ENCODE measurements at regions not wholly inside any gene's neighbourhood (a gene's known extent, or its start where the extent isn't known, plus 50 kb on each side); places are given as distances from the start of the nearest gene placed in this dataset.

DNA sequence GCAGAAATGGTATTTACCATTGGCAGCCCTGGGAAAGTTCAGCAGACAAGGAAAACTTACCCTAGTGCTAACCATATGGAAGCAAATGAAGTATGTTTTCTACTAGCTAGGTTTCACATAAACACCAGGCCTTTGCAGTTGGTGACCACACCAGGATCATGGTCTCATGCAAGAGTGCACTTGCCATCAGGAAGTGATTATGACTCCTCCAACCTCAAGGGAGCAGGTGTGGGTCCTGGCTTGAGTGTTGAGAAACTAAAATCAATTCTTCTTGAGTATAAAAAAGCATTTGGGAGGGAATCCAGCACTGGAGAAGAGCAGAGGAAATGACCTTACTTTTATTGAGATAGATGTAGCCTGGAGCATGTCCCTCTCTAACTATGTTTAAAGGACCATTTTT is 56.8 kb upstream of the SPAG16 start (continued):
- TF ChIP-seq ZNF404 (tag by site-specific recombination; IDR thresholded peaks at IDR 0.05) (no peak), KLF8 (tag by site-specific recombination; IDR thresholded peaks at IDR 0.05) (no peak), ZBTB1 (tag by site-specific recombination; IDR thresholded peaks at IDR 0.05) (no peak), ZNF785 (tag by site-specific recombination; IDR thresholded peaks at IDR 0.05) (no peak), ZNF555 (tag by site-specific recombination; conservative IDR thresholded peaks at IDR 0.05) (no peak), ZNF132 (tag by site-specific recombination; IDR thresholded peaks at IDR 0.05; ENCODE audit: borderline replicate concordance) (no peak), ZNF777 (tag by site-specific recombination; IDR thresholded peaks at IDR 0.05; ENCODE audit: borderline replicate concordance) (no peak)
- TF ChIP-seq, protein P1, sequence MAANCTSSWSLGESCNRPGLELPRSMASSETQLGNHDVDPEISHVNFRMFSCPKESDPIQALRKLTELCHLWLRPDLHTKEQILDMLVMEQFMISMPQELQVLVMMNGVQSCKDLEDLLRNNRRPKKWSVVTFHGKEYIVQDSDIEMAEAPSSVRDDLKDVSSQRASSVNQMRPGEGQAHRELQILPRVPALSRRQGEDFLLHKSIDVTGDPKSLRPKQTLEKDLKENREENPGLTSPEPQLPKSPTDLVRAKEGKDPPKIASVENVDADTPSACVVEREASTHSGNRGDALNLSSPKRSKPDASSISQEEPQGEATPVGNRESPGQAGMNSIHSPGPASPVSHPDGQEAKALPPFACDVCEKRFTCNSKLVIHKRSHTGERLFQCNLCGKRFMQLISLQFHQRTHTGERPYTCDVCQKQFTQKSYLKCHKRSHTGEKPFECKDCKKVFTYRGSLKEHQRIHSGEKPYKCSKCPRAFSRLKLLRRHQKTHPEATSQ (tag by site-specific recombination; IDR thresholded peaks at IDR 0.05) = no peak
- TF ChIP-seq, protein P2, sequence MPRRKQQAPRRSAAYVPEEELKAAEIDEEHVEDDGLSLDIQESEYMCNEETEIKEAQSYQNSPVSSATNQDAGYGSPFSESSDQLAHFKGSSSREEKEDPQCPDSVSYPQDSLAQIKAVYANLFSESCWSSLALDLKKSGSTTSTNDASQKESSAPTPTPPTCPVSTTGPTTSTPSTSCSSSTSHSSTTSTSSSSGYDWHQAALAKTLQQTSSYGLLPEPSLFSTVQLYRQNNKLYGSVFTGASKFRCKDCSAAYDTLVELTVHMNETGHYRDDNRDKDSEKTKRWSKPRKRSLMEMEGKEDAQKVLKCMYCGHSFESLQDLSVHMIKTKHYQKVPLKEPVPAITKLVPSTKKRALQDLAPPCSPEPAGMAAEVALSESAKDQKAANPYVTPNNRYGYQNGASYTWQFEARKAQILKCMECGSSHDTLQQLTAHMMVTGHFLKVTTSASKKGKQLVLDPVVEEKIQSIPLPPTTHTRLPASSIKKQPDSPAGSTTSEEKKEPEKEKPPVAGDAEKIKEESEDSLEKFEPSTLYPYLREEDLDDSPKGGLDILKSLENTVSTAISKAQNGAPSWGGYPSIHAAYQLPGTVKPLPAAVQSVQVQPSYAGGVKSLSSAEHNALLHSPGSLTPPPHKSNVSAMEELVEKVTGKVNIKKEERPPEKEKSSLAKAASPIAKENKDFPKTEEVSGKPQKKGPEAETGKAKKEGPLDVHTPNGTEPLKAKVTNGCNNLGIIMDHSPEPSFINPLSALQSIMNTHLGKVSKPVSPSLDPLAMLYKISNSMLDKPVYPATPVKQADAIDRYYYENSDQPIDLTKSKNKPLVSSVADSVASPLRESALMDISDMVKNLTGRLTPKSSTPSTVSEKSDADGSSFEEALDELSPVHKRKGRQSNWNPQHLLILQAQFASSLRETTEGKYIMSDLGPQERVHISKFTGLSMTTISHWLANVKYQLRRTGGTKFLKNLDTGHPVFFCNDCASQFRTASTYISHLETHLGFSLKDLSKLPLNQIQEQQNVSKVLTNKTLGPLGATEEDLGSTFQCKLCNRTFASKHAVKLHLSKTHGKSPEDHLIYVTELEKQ (tag by site-specific recombination; IDR thresholded peaks at IDR 0.05; ENCODE audit: borderline replicate concordance) = no peak

DNA sequence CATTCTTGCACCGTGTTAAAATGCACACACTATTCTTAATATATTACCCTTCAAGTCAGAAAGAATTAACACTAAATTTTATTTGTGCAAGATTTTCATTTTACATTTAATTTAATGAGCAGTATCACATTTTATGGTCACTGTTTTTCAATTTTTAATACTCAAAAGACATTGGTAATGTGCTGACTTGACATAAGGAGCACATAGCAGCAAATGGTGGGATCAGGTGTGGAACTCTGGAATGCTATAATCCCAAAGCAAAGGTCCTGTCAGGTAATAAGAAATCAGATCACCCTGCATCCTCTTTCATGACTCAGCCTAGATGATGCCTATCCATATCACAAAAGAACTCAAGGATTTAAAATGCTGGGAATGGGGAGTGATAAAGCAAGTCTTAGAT is 55.6 kb upstream of the SPAG16 start:
- no peak for TF ChIP-seq ZNF596 (tag by site-specific recombination; IDR thresholded peaks at IDR 0.05)
- TF ChIP-seq ZNF626 (tag by site-specific recombination; IDR thresholded peaks at IDR 0.05) = no peak
- no peak for TF ChIP-seq ZNF600 (tag by site-specific recombination; IDR thresholded peaks at IDR 0.05)
- TF ChIP-seq ZNF792 (tag by site-specific recombination; IDR thresholded peaks at IDR 0.05) = no peak
- TF ChIP-seq ZNF311 (tag by site-specific recombination; IDR thresholded peaks at IDR 0.05; ENCODE audit: borderline replicate concordance) = no peak
- TF ChIP-seq KLF10 (tag by site-specific recombination; IDR thresholded peaks at IDR 0.05) = no peak
- no peak for TF ChIP-seq GLI4 (tag by site-specific recombination; IDR thresholded peaks at IDR 0.05)
- TF ChIP-seq ZNF423 (tag by site-specific recombination; IDR thresholded peaks at IDR 0.05) = no peak
- TF ChIP-seq, protein P3, sequence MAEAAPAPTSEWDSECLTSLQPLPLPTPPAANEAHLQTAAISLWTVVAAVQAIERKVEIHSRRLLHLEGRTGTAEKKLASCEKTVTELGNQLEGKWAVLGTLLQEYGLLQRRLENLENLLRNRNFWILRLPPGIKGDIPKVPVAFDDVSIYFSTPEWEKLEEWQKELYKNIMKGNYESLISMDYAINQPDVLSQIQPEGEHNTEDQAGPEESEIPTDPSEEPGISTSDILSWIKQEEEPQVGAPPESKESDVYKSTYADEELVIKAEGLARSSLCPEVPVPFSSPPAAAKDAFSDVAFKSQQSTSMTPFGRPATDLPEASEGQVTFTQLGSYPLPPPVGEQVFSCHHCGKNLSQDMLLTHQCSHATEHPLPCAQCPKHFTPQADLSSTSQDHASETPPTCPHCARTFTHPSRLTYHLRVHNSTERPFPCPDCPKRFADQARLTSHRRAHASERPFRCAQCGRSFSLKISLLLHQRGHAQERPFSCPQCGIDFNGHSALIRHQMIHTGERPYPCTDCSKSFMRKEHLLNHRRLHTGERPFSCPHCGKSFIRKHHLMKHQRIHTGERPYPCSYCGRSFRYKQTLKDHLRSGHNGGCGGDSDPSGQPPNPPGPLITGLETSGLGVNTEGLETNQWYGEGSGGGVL (tag by site-specific recombination; IDR thresholded peaks at IDR 0.05) = no peak
- no peak for TF ChIP-seq ZNF521 (tag by site-specific recombination; IDR thresholded peaks at IDR 0.05)
- no peak for TF ChIP-seq SALL2 (tag by site-specific recombination; IDR thresholded peaks at IDR 0.05; ENCODE audit: borderline replicate concordance)
- TF ChIP-seq, protein P4, sequence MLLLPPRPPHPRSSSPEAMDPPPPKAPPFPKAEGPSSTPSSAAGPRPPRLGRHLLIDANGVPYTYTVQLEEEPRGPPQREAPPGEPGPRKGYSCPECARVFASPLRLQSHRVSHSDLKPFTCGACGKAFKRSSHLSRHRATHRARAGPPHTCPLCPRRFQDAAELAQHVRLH (tag by site-specific recombination; IDR thresholded peaks at IDR 0.05) = no peak
- TF ChIP-seq ZNF629 (tag by site-specific recombination; IDR thresholded peaks at IDR 0.05) = no peak
- Histone ChIP-seq H3K36me3 (ENCODE audit: control insufficient read depth in 2 of 2, insufficient read depth in 1 of 2, low read length in 2 of 2) (no peaks in the 10 kb centered on the region), H3K27ac (ENCODE audit: extremely low read depth, low read depth, low read length) (no peak overlapping the region), H3K9me3 (ENCODE audit: control insufficient read depth, insufficient read depth, low read depth, low read length) (no peaks in the 10 kb centered on the region), H3K4me1 (ENCODE audit: control insufficient read depth, insufficient read depth, low read length) (no peaks in the 10 kb centered on the region), H3K4me3 (ENCODE audit: low read depth, low read length) (no peak overlapping the region)
- ChIA-PET POLR2A (no interaction called here), CTCF (no interaction called here)
